ENCODE measurements at regions not wholly inside any gene's neighbourhood (a gene's known extent, or its start where the extent isn't known, plus 50 kb on each side); places are given as distances from the start of the nearest gene placed in this dataset.
"Not testable (repeated sequence)": the region's sequence is repeated elsewhere in the genome, so short reads cannot be mapped to it uniquely, and the experiment has no call there.

GRCh38 chr2:192524642-192525251, 330.0 kb upstream of the TMEFF2 start:
- 42% methylated on average over 10 of the region's 10 CpGs for WGBS (ENCODE audit: insufficient coverage, insufficient replicate concordance, low lambda C conversion rate, missing lambda C conversion rate)
- H2AFZ ChIP-seq (ENCODE audit: control insufficient read depth, low read depth, low read length); H3K4me2 ChIP-seq (ENCODE audit: control insufficient read depth, insufficient read depth); intact Hi-C loops (cut with micrococcal nuclease; ENCODE audit: unreplicated experiment); RAD21 ChIA-PET (ENCODE audit: unreplicated experiment); H3K4me3 ChIP-seq; H3K4me1 ChIP-seq (ENCODE audit: control insufficient read depth, insufficient read depth, low read length); SMC1A ChIA-PET (ENCODE audit: uncharacterized antibody, unreplicated experiment); CTCF ChIA-PET; BruUV-seq (replicated peaks); in situ Hi-C loops (cut with MboI); H3K9ac ChIP-seq (ENCODE audit: control insufficient read depth, insufficient read depth, low read length); H3K79me2 ChIP-seq (ENCODE audit: control insufficient read depth, insufficient read depth, low read length); ATAC-seq; H3K27me3 ChIP-seq (replicated peaks in 1 of 2; ENCODE audit: control insufficient read depth in 2 of 2, insufficient read depth in 2 of 2, low read length in 1 of 2); H3K36me3 ChIP-seq (ENCODE audit: control insufficient read depth in 2 of 2, insufficient read depth in 2 of 2, low read length in 1 of 2); H3K9me3 ChIP-seq (replicated peaks; ENCODE audit: control insufficient read depth, insufficient read depth, low read length); H3K27ac ChIP-seq (ENCODE audit: control insufficient read depth, insufficient read depth); H4K20me1 ChIP-seq (ENCODE audit: control insufficient read depth, insufficient read depth); DNase-seq (ENCODE audit: low read depth, low spot score); FAIRE-seq: not testable (repeated sequence)
- POLR2A ChIA-PET, result interaction anchor here (0.6 kb wide), 1 partner anchor 1057 kb away, joined by 3 read pairs; no protein-coding TSS in a partner anchor

GRCh38 chr2:192524214-192524613, 329.5 kb upstream of the TMEFF2 start:
- H4K20me1 ChIP-seq (ENCODE audit: control insufficient read depth, insufficient read depth); H3K9ac ChIP-seq (ENCODE audit: control insufficient read depth, insufficient read depth, low read length); FAIRE-seq; POLR2A ChIA-PET; H2AFZ ChIP-seq (ENCODE audit: control insufficient read depth, low read depth, low read length); H3K4me1 ChIP-seq (ENCODE audit: control insufficient read depth, insufficient read depth, low read length); H3K4me2 ChIP-seq (ENCODE audit: control insufficient read depth, insufficient read depth); DNase-seq (ENCODE audit: low read depth, low spot score); H3K27me3 ChIP-seq (replicated peaks in 1 of 2; ENCODE audit: control insufficient read depth in 2 of 2, insufficient read depth in 2 of 2, low read length in 1 of 2); H3K27ac ChIP-seq (ENCODE audit: control insufficient read depth, insufficient read depth); intact Hi-C loops (cut with micrococcal nuclease; ENCODE audit: unreplicated experiment); SMC1A ChIA-PET (ENCODE audit: uncharacterized antibody, unreplicated experiment); in situ Hi-C loops (cut with MboI); H3K36me3 ChIP-seq (ENCODE audit: control insufficient read depth in 2 of 2, insufficient read depth in 2 of 2, low read length in 1 of 2); H3K79me2 ChIP-seq (ENCODE audit: control insufficient read depth, insufficient read depth, low read length); RAD21 ChIA-PET (ENCODE audit: unreplicated experiment); H3K9me3 ChIP-seq (replicated peaks; ENCODE audit: control insufficient read depth, insufficient read depth, low read length); H3K4me3 ChIP-seq; BruUV-seq (replicated peaks); ATAC-seq: not testable (repeated sequence)
- WGBS (ENCODE audit: insufficient coverage, insufficient replicate concordance, low lambda C conversion rate, missing lambda C conversion rate), result 4% methylated on average over 3 of the region's 3 CpGs
- CTCF ChIA-PET, result interaction anchor here (0.5 kb wide), 1 partner anchor 772 kb away, joined by 5 read pairs; no protein-coding TSS in a partner anchor

Data from GM12878 (cell line).